Prostate gland (tissue), 2 donors: ENCODE measurements at regions not wholly inside any gene's neighbourhood (a gene's known extent, or its start where the extent isn't known, plus 50 kb on each side); places are given as distances from the start of the nearest gene placed in this dataset.

Source experiments
- CTCF ChIP-seq, 4 experiments: fragments of 200-600 bp in 2 of 4; fragments of 450-650 bp in 2 of 4; sonication (generic) in 2 of 4; IDR thresholded peaks; 1 replicate in 3 of 4; 2 replicates in 1 of 4; pipeline ENCODE4 v1.5.1; 2016 to 2019; ENCODE audit warnings: antibody characterized with exemption in 4 of 4, mild to moderate bottlenecking in 2 of 4, moderate library complexity in 2 of 4
- POLR2A ChIP-seq: fragments of 450-650 bp; IDR thresholded peaks from one replicate; pipeline ENCODE4 v1.6.1; 2016; ENCODE audit warnings: antibody characterized with exemption, mild to moderate bottlenecking

- no peak for TF ChIP-seq CTCF (IDR thresholded peaks at IDR 0.05)
- TF ChIP-seq POLR2A, result no peak
Measured at GRCh38 chr4:27278615-27279375, 418.2 kb downstream of the STIM2 start.
